HCT116 (cell line): ENCODE measurements at regions not wholly inside any gene's neighbourhood (a gene's known extent, or its start where the extent isn't known, plus 50 kb on each side); places are given as distances from the start of the nearest gene placed in this dataset.

Experiments
- ATAC-seq: fragments of 200-7000 bp; cut with Tn5 transposase; 2 replicates; pipeline ENCODE4 v1.9.1; 2020; ENCODE audit warnings: mild to moderate bottlenecking, moderate library complexity
- BruUV-seq: library from RNA; stranded (reverse); fragments of 400-500 nt; replicated peaks from 2 replicates; lab custom pipeline; 2021; lab: Mats Ljungman, UMichigan
- CTCF ChIA-PET: fragments of 300-600 bp; sonication (Branson Sonifier 250); formaldehyde crosslinking; loops from one replicate; lab custom pipeline; 2021; ENCODE audit warnings: antibody characterized with exemption; lab: Charles Lee
- POLR2A ChIA-PET: fragments of 300-600, 350-600 bp; sonication (Branson Sonifier 250); formaldehyde crosslinking; loops from one replicate; lab custom pipeline; 2021; ENCODE audit warnings: antibody characterized with exemption; lab: Charles Lee
- RAD21 ChIA-PET, 2 experiments: fragments of 300-600 bp; sonication (Branson Sonifier 250); formaldehyde crosslinking; loops; one replicate each; lab custom pipeline; 2023; ENCODE audit warnings: low total read pairs in 2 of 2; ENCODE audit not compliant: uncharacterized antibody in 2 of 2, unreplicated experiment in 2 of 2, low non-redundant PET in 1 of 2; lab: Charles Lee
- DNase-seq: peaks from one replicate; pipeline ENCODE4 v3.0.0-alpha.2; 2010; ENCODE audit warnings: low read depth, low spot score
- H2AFZ ChIP-seq: fragments of 200-600 bp; shearing (Covaris generic), sonication (generic); 2 replicates; pipeline ENCODE4 v1.6.1; 2017; ENCODE audit warnings: low read depth, mixed run types, mixed read lengths, antibody characterized with exemption, low read length; ENCODE audit not compliant: poor library complexity, severe bottlenecking
- H3K27ac ChIP-seq: 2 replicates; pipeline ENCODE4 v1.5.1; 2012; ENCODE audit warnings: low read depth, low read length
- H3K27me3 ChIP-seq: fragments of 200-600 bp; sonication (generic); 2 replicates; pipeline ENCODE4 v1.6.1; 2016; ENCODE audit warnings: mixed run types, low read length, mixed read lengths; ENCODE audit not compliant: insufficient read depth
- H3K36me3 ChIP-seq, 2 experiments: fragments of 200-500 bp in 1 of 2; fragments of 200-600 bp in 1 of 2; sonication (Bioruptor generic) in 1 of 2; sonication (generic) in 1 of 2; 2 replicates each; pipeline versions ENCODE4 v1.5.1 to v1.6.1; 2014 to 2016; ENCODE audit warnings: low read length in 2 of 2, inconsistent platforms in 1 of 2, mixed read lengths in 1 of 2, mixed run types in 1 of 2; ENCODE audit not compliant: insufficient read depth in 2 of 2, control insufficient read depth in 1 of 2
- H3K4me1 ChIP-seq, 2 experiments: fragments of 200-600 bp in 1 of 2; sonication (generic) in 1 of 2; 2 replicates each; pipeline versions ENCODE4 v1.5.1 to v1.6.1; 2012 to 2017; ENCODE audit warnings: low read length in 2 of 2, inconsistent platforms in 1 of 2, mild to moderate bottlenecking in 1 of 2, mixed read lengths in 1 of 2, mixed run types in 1 of 2, moderate library complexity in 1 of 2; ENCODE audit not compliant: insufficient read depth in 2 of 2, control insufficient read depth in 1 of 2
- H3K4me2 ChIP-seq: fragments of 200-600 bp; sonication (generic); 2 replicates; pipeline ENCODE4 v1.6.1; 2017; ENCODE audit warnings: mixed run types, low read length, mixed read lengths
- H3K4me3 ChIP-seq, 2 experiments: fragments of 200-600 bp in 1 of 2; sonication (generic) in 1 of 2; replicated peaks in 1 of 2; 2 replicates each; pipeline ENCODE4 v1.5.1; 2011 to 2016; ENCODE audit warnings: low read length in 2 of 2, control low read depth in 1 of 2, low read depth in 1 of 2, mild to moderate bottlenecking in 1 of 2, mixed read lengths in 1 of 2, mixed run types in 1 of 2
- H3K79me2 ChIP-seq: fragments of 200-600 bp; sonication (generic); 2 replicates; pipeline ENCODE4 v1.6.1; 2017; ENCODE audit warnings: mild to moderate bottlenecking, mixed run types, low read length, moderate library complexity, mixed read lengths; ENCODE audit not compliant: insufficient read depth
- H3K9ac ChIP-seq: fragments of 200-600 bp; sonication (generic); 2 replicates; pipeline ENCODE4 v1.6.1; 2016; ENCODE audit warnings: low read length, mixed read lengths
- H3K9me2 ChIP-seq: fragments of 200-600 bp; sonication (generic), shearing (Covaris generic); 2 replicates; pipeline ENCODE4 v1.6.1; 2017; ENCODE audit warnings: mixed run types, mild to moderate bottlenecking, moderate library complexity; ENCODE audit not compliant: insufficient read depth
- H3K9me3 ChIP-seq, 2 experiments: fragments of 200-500 bp in 1 of 2; fragments of 200-600 bp in 1 of 2; sonication (Bioruptor generic) in 1 of 2; sonication (generic) in 1 of 2; 2 replicates each; pipeline ENCODE4 v1.6.1; 2014 to 2017; ENCODE audit warnings: low read length in 2 of 2, mixed read lengths in 2 of 2, inconsistent platforms in 1 of 2, low read depth in 1 of 2, mild to moderate bottlenecking in 1 of 2, mixed run types in 1 of 2, moderate library complexity in 1 of 2; ENCODE audit not compliant: control insufficient read depth in 1 of 2, insufficient read depth in 1 of 2
- H4K20me1 ChIP-seq: fragments of 200-600 bp; sonication (generic), shearing (Covaris generic); 2 replicates; pipeline ENCODE4 v1.6.1; 2017; ENCODE audit warnings: mixed run types, mild to moderate bottlenecking, moderate library complexity; ENCODE audit not compliant: insufficient read depth
- CBX3 ChIP-seq: IDR thresholded peaks from 2 replicates; pipeline ENCODE4 v1.6.1; 2012; ENCODE audit warnings: low read depth
- JUND ChIP-seq: IDR thresholded peaks from 2 replicates; pipeline ENCODE4 v1.6.1; 2012
- MAX ChIP-seq: IDR thresholded peaks from 2 replicates; pipeline ENCODE4 v1.6.1; 2012
- RAD21 ChIP-seq: IDR thresholded peaks from 2 replicates; pipeline ENCODE4 v1.6.1; 2012; ENCODE audit warnings: low read depth, mild to moderate bottlenecking
- SIN3A ChIP-seq: IDR thresholded peaks from 2 replicates; pipeline ENCODE4 v1.6.1; 2012; ENCODE audit warnings: low read depth
- SP1 ChIP-seq: IDR thresholded peaks from 2 replicates; pipeline ENCODE4 v1.6.1; 2012; ENCODE audit warnings: low read depth
- SRF ChIP-seq: IDR thresholded peaks from 2 replicates; pipeline ENCODE4 v1.6.1; 2012; ENCODE audit warnings: low read depth
- YY1 ChIP-seq: IDR thresholded peaks from 2 replicates; pipeline ENCODE4 v1.6.1; 2011; ENCODE audit warnings: low read length, low read depth, moderate library complexity, mild to moderate bottlenecking; ENCODE audit not compliant: insufficient replicate concordance; ENCODE audit errors: extremely low read depth
- ZNF274 ChIP-seq: fragments of 200-500 bp; sonication (Bioruptor generic); IDR thresholded peaks from 2 replicates; pipeline ENCODE4 v1.6.1; 2014; ENCODE audit warnings: mild to moderate bottlenecking, low read depth, low read length, inconsistent platforms
- intact Hi-C: fragments of 100-400 bp; cut with micrococcal nuclease; formaldehyde crosslinking; loops from 2 replicates; pipeline ENCODE4 v1.10.0; 2022

- Histone ChIP-seq H3K27ac (no peak overlapping the region), H2AFZ (no peak overlapping the region), H3K4me1 (peaks cover 26 to 30% of the 10 kb centered on the region in 2 experiments), H3K9ac (no peak overlapping the region), H4K20me1 (no peaks in the 10 kb centered on the region), H3K9me2 (no peaks in the 10 kb centered on the region), H3K79me2 (no peaks in the 10 kb centered on the region), H3K36me3 (no peaks in the 10 kb centered on the region), H3K4me2 (peak overlapping the region; percentile 13), H3K9me3 (no peaks in the 10 kb centered on the region), H3K27me3 (no peaks in the 10 kb centered on the region), H3K4me3 (no peak overlapping the region)
- DNase-seq (no peak), ATAC-seq (peak; percentile 70)
- intact Hi-C loops, result no loop called here
- peak; percentile 26; the same call in 1 of the 2 replicates for TF ChIP-seq JUND
- TF ChIP-seq CBX3, result 0 out of 2 replicates have a peak, but pooled peaks have one; percentile 26
- peak; percentile 48; the same call in 1 of the 2 replicates for TF ChIP-seq MAX
- no peak for TF ChIP-seq ZNF274
- 0 out of 2 replicates have a peak, but pooled peaks have one; percentile 35 for TF ChIP-seq SRF
- TF ChIP-seq YY1, result no peak
- peak; percentile 5; the same call in 1 of the 2 replicates for TF ChIP-seq SIN3A
- TF ChIP-seq SP1, result peak; percentile 53
- TF ChIP-seq RAD21, result 0 out of 2 replicates have a peak, but pooled peaks have one; percentile 8
- CTCF ChIA-PET, result no interaction called here
- BruUV-seq, result no TSS peak
- RAD21 ChIA-PET, result no interaction called here
- POLR2A ChIA-PET, result no interaction called here
Observed at GRCh38 chr5:119302916-119303897, 52.6 kb upstream of the TNFAIP8 start.
